Astrocyte (in vitro differentiated cells and primary cell): ENCODE measurements at regions not wholly inside any gene's neighbourhood (a gene's known extent, or its start where the extent isn't known, plus 50 kb on each side); places are given as distances from the start of the nearest gene placed in this dataset.

Experiments
- DNase-seq: peaks from one replicate; pipeline ENCODE4 v3.0.0-alpha.2; 2010; ENCODE audit warnings: low read depth
- FAIRE-seq: peaks from 2 replicates; lab custom pipeline; 2011; peaks lifted over from hg19 to GRCh38; lab: Jason Lieb, UNC
- H2AFZ ChIP-seq: 2 replicates; pipeline ENCODE4 v1.6.0; 2012; ENCODE audit warnings: low read depth, low read length, inconsistent platforms
- H3K27ac ChIP-seq: 2 replicates; pipeline ENCODE4 v1.5.1; 2011; ENCODE audit warnings: low read depth, low read length, inconsistent platforms
- H3K27me3 ChIP-seq: 2 replicates; pipeline ENCODE4 v1.6.0; 2011; ENCODE audit warnings: low read length, inconsistent platforms; ENCODE audit not compliant: insufficient read depth
- H3K36me3 ChIP-seq: 2 replicates; pipeline ENCODE4 v1.5.1; 2011; ENCODE audit warnings: low read length, inconsistent platforms; ENCODE audit not compliant: insufficient read depth
- H3K4me1 ChIP-seq: 2 replicates; pipeline ENCODE4 v1.5.1; 2011; ENCODE audit warnings: low read length, inconsistent platforms; ENCODE audit not compliant: insufficient read depth
- H3K4me2 ChIP-seq: 2 replicates; pipeline ENCODE4 v1.6.0; 2012; ENCODE audit warnings: low read length, inconsistent platforms
- H3K4me3 ChIP-seq: 2 replicates; pipeline ENCODE4 v1.5.1; 2011; ENCODE audit warnings: low read depth, mild to moderate bottlenecking, low read length, inconsistent platforms; ENCODE audit not compliant: insufficient read depth
- H3K79me2 ChIP-seq: 2 replicates; pipeline ENCODE4 v1.6.0; 2012; ENCODE audit warnings: mild to moderate bottlenecking, low read length, inconsistent platforms; ENCODE audit not compliant: insufficient read depth
- H3K9ac ChIP-seq: 2 replicates; pipeline ENCODE4 v1.6.0; 2012; ENCODE audit warnings: mild to moderate bottlenecking, low read length, inconsistent platforms
- H3K9me3 ChIP-seq: 2 replicates; pipeline ENCODE4 v1.5.1; 2012; ENCODE audit warnings: low read depth, mild to moderate bottlenecking, low read length, inconsistent platforms; ENCODE audit not compliant: insufficient read depth
- H4K20me1 ChIP-seq: 2 replicates; pipeline ENCODE4 v1.6.0; 2012; ENCODE audit warnings: low read length, inconsistent platforms; ENCODE audit not compliant: insufficient read depth
- H3K27ac Mint-ChIP-seq: one replicate; pipeline ENCODE4 v1.8.0; 2021; ENCODE audit warnings: mild to moderate bottlenecking, mixed read lengths; ENCODE audit not compliant: unreplicated experiment
- H3K27me3 Mint-ChIP-seq: one replicate; pipeline ENCODE4 v1.8.0; 2021; ENCODE audit warnings: low read depth, mixed read lengths; ENCODE audit not compliant: unreplicated experiment
- H3K36me3 Mint-ChIP-seq: one replicate; pipeline ENCODE4 v1.8.0; 2021; ENCODE audit warnings: low read depth, mixed read lengths; ENCODE audit not compliant: unreplicated experiment
- H3K4me1 Mint-ChIP-seq: one replicate; pipeline ENCODE4 v1.8.0; 2021; ENCODE audit warnings: low read depth, mixed read lengths; ENCODE audit not compliant: unreplicated experiment
- H3K4me3 Mint-ChIP-seq: one replicate; pipeline ENCODE4 v1.8.0; 2021; ENCODE audit warnings: mild to moderate bottlenecking, moderate library complexity, mixed read lengths; ENCODE audit not compliant: unreplicated experiment
- H3K9me3 Mint-ChIP-seq: one replicate; pipeline ENCODE4 v1.8.0; 2021; ENCODE audit warnings: mild to moderate bottlenecking, mixed read lengths; ENCODE audit not compliant: unreplicated experiment
- CTCF ChIP-seq: IDR thresholded peaks from 2 replicates; pipeline ENCODE4 v1.5.1; 2011; ENCODE audit warnings: low read depth, mild to moderate bottlenecking, inconsistent platforms, low read length, moderate library complexity; ENCODE audit not compliant: insufficient read depth
- EZH2 ChIP-seq: IDR thresholded peaks from 2 replicates; pipeline ENCODE4 v1.6.1; 2012; ENCODE audit warnings: mild to moderate bottlenecking, low read length, inconsistent platforms; ENCODE audit not compliant: insufficient read depth

- no peak overlapping the region for H3K4me3 ChIP-seq
- H3K27me3 Mint-ChIP-seq = no peaks in the 10 kb centered on the region
- no peak overlapping the region for H3K4me3 Mint-ChIP-seq
- no peak overlapping the region for H3K4me2 ChIP-seq
- no peak for TF ChIP-seq CTCF
- TF ChIP-seq EZH2 = no peak
- no peak overlapping the region for H3K9ac ChIP-seq
- no peaks in the 10 kb centered on the region for H4K20me1 ChIP-seq
- H3K79me2 ChIP-seq = no peaks in the 10 kb centered on the region
- H3K27ac Mint-ChIP-seq = no peak overlapping the region
- no peaks in the 10 kb centered on the region for H3K27me3 ChIP-seq
- no peak overlapping the region for H3K27ac ChIP-seq
- FAIRE-seq (no peak), DNase-seq (no peak)
- no peaks in the 10 kb centered on the region for H3K4me1 Mint-ChIP-seq
- no peaks in the 10 kb centered on the region for H3K9me3 Mint-ChIP-seq
- H3K36me3 ChIP-seq = no peaks in the 10 kb centered on the region
- H3K4me1 ChIP-seq = no peaks in the 10 kb centered on the region
- H3K9me3 ChIP-seq = no peaks in the 10 kb centered on the region
- H2AFZ ChIP-seq = no peak overlapping the region
- H3K36me3 Mint-ChIP-seq = no peaks in the 10 kb centered on the region
Measured at GRCh38 chr13:103517066-103517767, 451.0 kb upstream of the SLC10A2 start.

- no peaks in the 10 kb centered on the region for H3K9me3 ChIP-seq
- no peak for FAIRE-seq
- H3K4me2 ChIP-seq = no peak overlapping the region
- no peaks in the 10 kb centered on the region for H3K27me3 Mint-ChIP-seq
- H3K4me1 ChIP-seq = no peaks in the 10 kb centered on the region
- DNase-seq = no peak
- no peak overlapping the region for H3K4me3 Mint-ChIP-seq
- no peaks in the 10 kb centered on the region for H3K9me3 Mint-ChIP-seq
- TF ChIP-seq CTCF (no peak), EZH2 (no peak)
- H3K4me3 ChIP-seq = no peak overlapping the region
- no peaks in the 10 kb centered on the region for H3K79me2 ChIP-seq
- no peak overlapping the region for H3K27ac Mint-ChIP-seq
- H3K9ac ChIP-seq = no peak overlapping the region
- H3K27ac ChIP-seq = no peak overlapping the region
- no peaks in the 10 kb centered on the region for H4K20me1 ChIP-seq
- H3K4me1 Mint-ChIP-seq = no peaks in the 10 kb centered on the region
- no peak overlapping the region for H2AFZ ChIP-seq
- no peaks in the 10 kb centered on the region for H3K27me3 ChIP-seq
- no peaks in the 10 kb centered on the region for H3K36me3 ChIP-seq
- H3K36me3 Mint-ChIP-seq = no peaks in the 10 kb centered on the region
Measured at GRCh38 chr13:103516015-103516795, 450.0 kb upstream of the SLC10A2 start.

- Mint-ChIP-seq H3K4me1 (no peaks in the 10 kb centered on the region), H3K4me3 (no peak overlapping the region), H3K9me3 (no peaks in the 10 kb centered on the region), H3K27me3 (no peaks in the 10 kb centered on the region), H3K36me3 (no peaks in the 10 kb centered on the region), H3K27ac (no peak overlapping the region)
- Histone ChIP-seq H3K4me3 (no peak overlapping the region), H4K20me1 (no peaks in the 10 kb centered on the region), H3K9me3 (no peaks in the 10 kb centered on the region), H3K79me2 (no peaks in the 10 kb centered on the region), H3K27me3 (no peaks in the 10 kb centered on the region), H3K36me3 (no peaks in the 10 kb centered on the region), H3K4me1 (no peaks in the 10 kb centered on the region), H3K9ac (no peak overlapping the region), H3K27ac (no peak overlapping the region), H3K4me2 (no peak overlapping the region), H2AFZ (no peak overlapping the region)
- DNase-seq (no peak), FAIRE-seq (no peak)
- no peak for TF ChIP-seq EZH2
- TF ChIP-seq CTCF = no peak
Measured at GRCh38 chr13:103515410-103515809, 449.2 kb upstream of the SLC10A2 start.
